Activated naive CD8-positive, alpha-beta T cell (primary cell): ENCODE measurements at regions not wholly inside any gene's neighbourhood (a gene's known extent, or its start where the extent isn't known, plus 50 kb on each side); places are given as distances from the start of the nearest gene placed in this dataset.

Experiments used
- H3K27ac Mint-ChIP-seq: one replicate; pipeline ENCODE4 v1.8.0; 2021; ENCODE audit warnings: mixed read lengths
- H3K27me3 Mint-ChIP-seq: one replicate; pipeline ENCODE4 v1.8.0; 2021; ENCODE audit warnings: mixed read lengths
- H3K36me3 Mint-ChIP-seq: one replicate; pipeline ENCODE4 v1.8.0; 2021; ENCODE audit warnings: mixed read lengths
- H3K4me1 Mint-ChIP-seq: one replicate; pipeline ENCODE4 v1.8.0; 2021; ENCODE audit warnings: low read depth, mixed read lengths
- H3K4me3 Mint-ChIP-seq: one replicate; pipeline ENCODE4 v1.8.0; 2021; ENCODE audit warnings: mild to moderate bottlenecking, mixed read lengths
- H3K9me3 Mint-ChIP-seq: one replicate; pipeline ENCODE4 v1.8.0; 2021; ENCODE audit warnings: low read depth, mixed read lengths

DNA sequence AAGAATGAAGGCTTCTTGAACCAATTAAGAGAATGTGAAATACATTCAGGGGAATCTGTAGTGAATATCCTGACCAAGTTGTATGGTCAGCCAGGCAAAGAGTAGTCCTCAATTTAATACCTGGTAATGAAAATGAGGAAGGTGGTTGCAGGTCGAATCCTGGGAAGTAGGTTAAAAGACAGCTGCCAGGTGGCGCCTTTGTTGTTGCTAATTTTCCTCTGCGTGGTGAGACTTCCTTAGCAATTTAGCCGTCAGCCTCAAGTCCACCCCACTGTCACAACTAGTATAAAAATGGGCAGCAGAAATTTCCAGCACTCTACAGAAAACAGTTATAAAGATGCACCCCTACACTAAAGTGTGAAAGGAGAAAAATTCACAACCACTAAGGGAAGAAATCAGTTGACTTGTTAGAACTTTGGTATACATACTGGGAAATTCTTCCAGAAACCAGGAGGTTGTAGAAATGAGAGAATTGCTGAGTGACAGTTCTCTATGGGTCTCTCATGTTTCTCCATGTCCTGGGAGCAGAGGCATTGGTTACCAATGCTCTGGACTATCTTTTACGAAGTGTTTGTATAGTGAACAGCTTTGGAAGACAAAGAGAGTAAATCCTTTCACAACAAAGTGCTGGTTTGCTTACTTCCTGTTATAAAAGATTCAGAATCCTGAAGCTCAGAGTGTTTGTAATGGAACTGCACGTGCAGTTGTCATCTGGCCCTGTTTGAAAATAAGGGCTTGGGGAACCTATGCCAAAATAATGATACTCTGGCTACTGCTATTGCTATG, 235.9 kb downstream of the NHLRC3 start:
- no peaks in the 10 kb centered on the region for H3K36me3 Mint-ChIP-seq
- H3K4me1 Mint-ChIP-seq = peaks cover 1% of the 10 kb centered on the region
- H3K27me3 Mint-ChIP-seq = peaks cover 6% of the 10 kb centered on the region
- no peak overlapping the region for H3K4me3 Mint-ChIP-seq
- no peaks in the 10 kb centered on the region for H3K9me3 Mint-ChIP-seq
- no peak overlapping the region for H3K27ac Mint-ChIP-seq

DNA sequence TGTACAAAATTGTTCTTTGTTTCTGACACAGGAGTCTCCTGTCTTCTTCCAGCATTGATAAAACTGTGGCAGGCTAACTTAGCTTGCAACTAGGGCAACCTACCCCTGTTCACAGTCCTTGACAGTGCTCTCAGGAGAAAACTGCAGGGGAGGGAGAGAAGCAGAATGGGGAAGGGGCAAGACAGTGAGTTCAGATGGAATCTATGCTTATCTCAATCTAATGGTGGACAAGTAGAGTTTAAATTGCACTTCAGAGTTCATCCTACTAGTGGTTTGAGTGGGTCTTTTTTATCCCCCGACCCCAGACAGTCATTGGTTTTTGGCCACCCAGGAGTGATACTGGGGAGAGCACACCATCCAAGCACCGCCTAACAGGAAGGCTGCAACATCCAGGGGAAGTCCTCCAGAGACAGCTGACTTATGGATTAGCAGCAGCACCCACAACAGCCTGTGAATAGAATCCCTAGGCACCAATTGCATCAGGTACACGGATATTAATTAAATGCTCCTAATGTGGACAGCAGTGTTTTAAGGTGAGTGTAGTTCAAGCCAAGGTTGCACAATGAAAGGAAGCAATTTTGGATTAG, 236.6 kb downstream of the NHLRC3 start:
- Mint-ChIP-seq H3K27ac (no peak overlapping the region), H3K9me3 (no peaks in the 10 kb centered on the region), H3K4me3 (no peak overlapping the region), H3K4me1 (peaks cover 1% of the 10 kb centered on the region), H3K27me3 (peaks cover 7% of the 10 kb centered on the region), H3K36me3 (no peaks in the 10 kb centered on the region)

DNA sequence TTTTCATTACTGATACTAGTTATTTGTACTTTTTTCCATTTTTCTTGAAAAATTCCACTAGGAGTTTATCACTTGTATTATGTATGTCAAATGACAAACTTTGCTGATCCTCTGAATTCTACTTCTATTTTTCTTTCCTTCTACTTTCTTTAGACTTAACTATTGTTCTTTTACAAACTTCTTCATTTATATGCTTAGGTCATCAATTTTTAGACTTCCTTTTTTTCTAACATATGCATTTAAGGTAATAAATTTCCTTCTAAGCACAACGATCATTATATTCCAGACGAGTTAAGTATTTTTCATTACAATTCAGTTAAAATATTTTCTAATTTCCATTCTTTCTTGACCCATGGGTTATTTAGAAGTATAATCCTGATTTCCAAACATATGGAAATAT, 240.8 kb downstream of the NHLRC3 start:
- Mint-ChIP-seq H3K4me3 (no peak overlapping the region), H3K36me3 (no peaks in the 10 kb centered on the region), H3K9me3 (no peaks in the 10 kb centered on the region), H3K27me3 (peaks cover 12% of the 10 kb centered on the region), H3K4me1 (peaks cover under 1% of the 10 kb centered on the region), H3K27ac (no peak overlapping the region)

DNA sequence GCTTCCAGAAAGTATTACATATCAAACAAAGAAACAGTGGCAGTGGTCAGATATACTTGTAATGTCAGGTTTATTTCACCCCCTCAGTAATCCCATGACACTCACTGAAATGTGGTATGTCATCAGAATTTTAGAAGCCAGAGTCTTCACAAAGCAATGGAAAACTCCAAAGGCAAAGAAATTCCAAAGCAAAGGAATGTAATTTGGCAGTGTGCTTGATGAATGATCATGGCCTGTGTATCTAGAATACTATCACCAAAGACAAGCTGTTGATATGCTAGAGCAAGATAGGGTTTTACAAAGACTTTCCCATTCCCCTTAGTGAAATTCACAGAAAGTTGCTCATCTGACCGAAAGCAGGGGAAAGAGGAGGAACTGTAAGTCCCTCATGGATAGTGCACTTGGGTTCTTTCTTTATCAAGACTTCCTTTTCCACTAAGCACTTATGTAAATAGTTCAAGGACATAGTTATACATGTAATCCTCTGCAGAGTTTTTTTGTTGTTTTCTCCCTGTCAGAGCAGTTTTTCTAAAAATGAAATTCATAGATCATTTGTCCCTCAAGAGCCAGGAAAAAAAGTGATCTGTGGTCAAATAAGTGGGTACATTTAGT, 243.4 kb downstream of the NHLRC3 start:
- no peak overlapping the region for H3K4me3 Mint-ChIP-seq

DNA sequence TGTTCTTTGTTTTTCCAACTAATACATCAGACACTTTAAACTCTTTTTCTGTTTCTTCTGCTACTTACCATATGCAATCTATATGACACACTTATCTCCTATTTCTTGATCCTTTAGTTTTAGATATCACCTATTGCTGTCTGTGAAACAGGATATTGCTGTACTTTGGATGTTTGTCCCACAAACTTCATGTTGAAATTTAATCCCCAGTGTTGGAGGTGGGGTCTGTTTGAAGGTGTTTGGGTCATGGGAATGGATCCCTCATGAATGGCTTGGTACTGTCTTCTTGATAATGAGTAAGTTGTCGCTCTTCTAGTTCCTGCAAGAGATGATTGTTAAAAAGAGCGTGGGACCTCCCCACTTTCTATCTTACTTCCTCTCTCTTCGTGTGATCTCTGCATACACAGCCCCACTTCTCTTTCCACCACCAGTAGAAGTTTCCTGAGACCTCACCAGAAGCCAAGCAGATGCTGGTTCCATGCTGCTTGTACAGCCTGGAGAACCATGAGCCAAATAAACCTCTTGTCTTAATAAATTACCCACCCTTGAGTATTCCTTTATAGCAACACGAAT, 244.2 kb downstream of the NHLRC3 start:
- Mint-ChIP-seq H3K36me3 (peaks cover 4% of the 10 kb centered on the region), H3K4me1 (no peaks in the 10 kb centered on the region), H3K9me3 (peaks cover 8% of the 10 kb centered on the region), H3K27me3 (peaks cover 16% of the 10 kb centered on the region), H3K4me3 (no peak overlapping the region), H3K27ac (no peak overlapping the region)

More for the DNA sequence above, 243.4 kb downstream of the NHLRC3 start:
- no peaks in the 10 kb centered on the region for H3K4me1 Mint-ChIP-seq
- no peak overlapping the region for H3K27ac Mint-ChIP-seq
- H3K27me3 Mint-ChIP-seq = peaks cover 12% of the 10 kb centered on the region
- H3K9me3 Mint-ChIP-seq = peaks cover under 1% of the 10 kb centered on the region
- H3K36me3 Mint-ChIP-seq = no peaks in the 10 kb centered on the region

DNA sequence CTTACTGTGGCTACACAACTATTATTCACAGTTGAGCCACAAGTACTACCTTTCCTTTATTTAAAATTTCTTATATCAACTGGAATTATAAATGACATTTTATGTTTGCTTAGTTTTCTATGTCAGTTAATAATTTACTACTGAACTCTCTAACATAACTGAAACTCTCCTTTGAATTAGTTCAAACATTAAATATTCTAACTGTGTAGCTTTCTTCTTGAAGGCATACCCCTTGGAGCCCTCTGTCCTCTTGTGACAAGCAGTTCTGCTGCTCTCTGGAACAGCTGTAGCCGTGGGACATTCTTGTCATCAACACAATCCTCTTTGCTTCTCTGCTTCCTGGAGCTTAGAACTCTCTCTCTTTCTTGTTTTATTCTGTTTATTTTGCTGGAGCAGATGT, 244.8 kb downstream of the NHLRC3 start:
- Mint-ChIP-seq H3K9me3 (peaks cover 8% of the 10 kb centered on the region), H3K27me3 (peaks cover 16% of the 10 kb centered on the region), H3K4me3 (no peak overlapping the region), H3K36me3 (peaks cover 4% of the 10 kb centered on the region), H3K4me1 (no peaks in the 10 kb centered on the region), H3K27ac (no peak overlapping the region)

DNA sequence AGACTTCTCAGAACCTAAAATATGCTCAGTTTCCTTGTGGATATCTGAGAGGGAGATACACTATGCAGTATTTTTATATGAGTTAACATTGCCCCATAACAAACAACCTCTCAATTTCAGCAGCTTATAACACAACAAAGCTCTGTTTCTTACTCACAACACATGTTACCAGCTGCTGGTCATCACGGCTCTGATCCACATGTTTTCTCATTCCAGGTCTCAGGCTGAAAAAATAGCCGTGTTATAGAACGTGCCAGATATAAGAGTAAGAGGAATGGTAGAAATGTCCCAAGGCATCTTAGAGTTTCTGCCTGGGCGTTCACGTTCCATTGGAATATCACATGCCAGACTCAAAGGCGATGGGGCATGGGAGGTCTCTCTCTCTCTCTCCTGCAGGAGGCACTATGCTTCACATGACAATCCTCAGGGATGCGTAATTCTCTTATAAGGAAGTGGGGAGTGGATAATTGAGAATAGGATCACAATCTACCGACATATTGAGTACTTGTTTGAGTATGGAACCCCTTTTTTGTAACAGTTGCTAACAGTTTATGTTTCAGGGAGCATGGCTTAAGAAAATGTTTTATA, 246.6 kb downstream of the NHLRC3 start:
- H3K27me3 Mint-ChIP-seq = peaks cover 12% of the 10 kb centered on the region
- no peaks in the 10 kb centered on the region for H3K4me1 Mint-ChIP-seq
- H3K9me3 Mint-ChIP-seq = peaks cover 19% of the 10 kb centered on the region

More for the DNA sequence above, 246.6 kb downstream of the NHLRC3 start:
- H3K36me3 Mint-ChIP-seq = peaks cover 6% of the 10 kb centered on the region
- H3K4me3 Mint-ChIP-seq = no peak overlapping the region
- H3K27ac Mint-ChIP-seq = no peak overlapping the region
